ENCODE measurements at regions not wholly inside any gene's neighbourhood (a gene's known extent, or its start where the extent isn't known, plus 50 kb on each side); places are given as distances from the start of the nearest gene placed in this dataset.

DNA sequence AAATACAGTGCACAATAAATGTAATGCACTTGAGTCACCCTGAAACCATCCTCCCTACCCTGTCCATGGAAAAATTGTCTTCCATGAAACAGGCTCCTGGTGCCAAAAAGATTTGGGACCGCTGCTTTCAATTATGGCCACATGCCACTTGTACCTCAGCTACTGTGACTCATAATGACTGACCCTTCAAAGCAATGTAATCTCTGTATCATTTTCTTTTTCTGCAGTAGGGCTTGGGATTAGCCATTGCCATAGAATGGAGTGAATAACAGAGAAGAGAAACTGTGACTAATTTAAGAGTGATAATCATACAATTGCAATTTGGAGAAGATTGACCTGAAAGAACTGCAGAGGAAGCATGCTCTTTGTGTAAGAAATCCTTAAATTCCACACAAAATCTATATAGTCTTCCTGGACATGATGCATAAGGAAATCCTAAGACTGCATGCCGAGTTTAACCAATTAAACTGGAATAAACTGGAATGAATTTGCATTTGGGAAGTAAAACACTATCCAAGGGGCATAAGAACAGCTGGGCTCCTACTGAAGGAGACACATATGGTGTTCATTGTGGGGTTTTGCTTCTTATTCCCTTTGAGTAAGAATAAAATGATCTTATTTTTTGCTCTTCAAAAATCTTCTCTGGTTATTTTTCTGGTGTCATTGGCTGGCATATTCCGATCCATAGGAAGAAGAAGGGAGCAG lies 59.5 kb upstream of the SLC7A1 start:
- DNase-seq: no peak

DNA sequence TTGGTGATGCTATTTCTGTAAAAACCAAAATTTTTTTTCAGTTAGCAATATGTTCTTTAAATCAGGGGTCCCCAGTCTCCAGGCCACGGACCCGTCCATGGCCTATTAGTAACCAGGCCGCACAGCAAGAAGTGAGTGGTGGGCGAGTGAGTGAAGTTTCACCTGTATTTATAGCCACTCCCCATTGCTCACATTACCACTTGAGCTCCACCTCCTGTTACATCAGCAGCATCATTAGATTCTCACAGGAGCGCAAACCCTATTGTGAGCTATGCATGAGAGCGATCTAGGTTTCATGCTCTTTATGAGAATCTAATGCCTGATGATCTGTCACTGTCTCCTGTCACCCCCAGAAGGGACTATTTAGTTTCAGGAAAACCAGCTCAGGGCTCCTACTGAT lies 58.9 kb upstream of the SLC7A1 start:
- DNase-seq: no peak

- no peak for DNase-seq
These were observed 53.3 kb upstream of the SLC7A1 start for GRCh38 chr13:29648760-29649159.

All from activated CD4-positive, alpha-beta T cell treated with anti-CD3 and anti-CD28 coated beads, Interleukin-2, amount 50 U/mL, for 16 hours (primary cell).